ENCODE measurements at regions not wholly inside any gene's neighbourhood (a gene's known extent, or its start where the extent isn't known, plus 50 kb on each side); places are given as distances from the start of the nearest gene placed in this dataset.
"Not testable (repeated sequence)": the region's sequence is repeated elsewhere in the genome, so short reads cannot be mapped to it uniquely, and the experiment has no call there.

DNA sequence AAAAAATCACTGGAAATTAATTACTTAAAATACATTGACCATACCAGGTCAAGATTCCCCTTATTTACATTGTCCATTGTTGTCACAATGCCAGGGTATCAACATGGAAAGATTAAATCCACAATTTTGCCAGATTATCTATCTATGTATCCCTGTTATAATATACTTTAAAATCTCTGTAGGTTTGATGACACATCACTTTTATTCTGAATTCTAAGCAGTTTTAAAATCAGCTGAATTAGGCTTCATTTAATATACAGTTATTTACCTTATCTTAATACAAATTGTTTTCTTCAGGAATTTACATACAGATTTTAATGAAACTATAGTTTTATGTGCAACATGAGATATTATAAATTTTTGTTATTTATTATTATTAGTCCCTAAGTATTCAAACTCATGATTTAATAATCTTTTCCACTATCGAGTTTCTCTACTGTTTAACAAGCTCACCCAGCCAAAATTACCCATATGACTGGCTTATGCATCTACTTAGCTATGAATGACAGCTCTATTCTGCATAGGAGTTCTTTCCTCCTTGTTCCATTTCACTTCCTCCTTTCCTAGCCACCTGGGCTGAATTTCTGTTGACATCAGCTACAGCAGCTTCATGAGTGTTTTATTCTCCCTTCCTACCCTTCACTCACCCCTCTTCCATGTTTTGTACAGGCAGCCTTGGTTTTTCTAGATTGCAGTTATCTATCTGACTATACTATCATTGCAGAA lies 654.2 kb upstream of the MAP3K7 start:
- no peak overlapping the region for H3K4me3 ChIP-seq (ENCODE audit: insufficient read length, low read depth)
- no peaks in the 10 kb centered on the region for H3K4me1 ChIP-seq (ENCODE audit: insufficient read depth, insufficient read length)
- H3K9me3 ChIP-seq (ENCODE audit: insufficient read depth, low read length), result no peaks in the 10 kb centered on the region
- no peaks in the 10 kb centered on the region for H3K27me3 ChIP-seq (ENCODE audit: insufficient read depth, insufficient read length)
- no peak for DNase-seq (ENCODE audit: low read depth, low spot score)
- TF ChIP-seq SUZ12 (IDR thresholded peaks at IDR 0.05; ENCODE audit: extremely low read depth, insufficient read depth, insufficient read length) (no peak), YY1 (IDR thresholded peaks at IDR 0.05; ENCODE audit: insufficient read depth, insufficient read length) (no peak), ZNF274 (IDR thresholded peaks at IDR 0.05; ENCODE audit: low read depth, low read length) (no peak)
- no peaks in the 10 kb centered on the region for H3K36me3 ChIP-seq (ENCODE audit: insufficient read depth, insufficient read length, low read length)
- H3K9ac ChIP-seq (ENCODE audit: insufficient read length, low read depth), result no peak overlapping the region

DNA sequence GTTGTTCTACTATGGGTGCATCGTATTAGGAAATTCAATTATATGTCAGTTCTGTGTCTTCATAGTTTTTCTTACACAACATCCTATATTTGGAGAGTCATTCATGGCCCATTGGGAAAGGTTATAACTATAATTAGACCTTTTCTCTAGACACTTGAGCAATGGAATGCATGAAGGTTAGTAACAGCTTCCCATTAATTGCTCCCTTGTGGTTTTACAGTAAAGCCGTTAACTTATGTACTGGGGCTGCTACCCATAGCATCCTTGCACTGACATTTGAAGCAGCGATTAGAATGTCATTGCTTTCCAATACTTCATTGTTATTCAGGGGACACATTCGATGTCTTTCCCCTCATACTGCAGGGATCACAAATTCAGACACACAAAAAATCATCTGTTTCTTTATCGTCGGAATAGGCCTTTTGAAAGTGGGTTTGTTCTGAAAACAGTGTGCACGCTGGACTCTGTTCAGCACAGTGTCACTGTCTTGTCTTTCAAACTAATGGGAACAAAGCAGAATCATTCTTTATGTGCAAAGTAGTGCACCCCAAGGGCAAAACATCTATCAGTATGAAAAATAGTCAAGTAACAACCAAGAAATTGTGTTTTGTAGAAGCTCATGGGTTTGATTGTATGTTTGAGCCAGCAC lies 634.3 kb upstream of the MAP3K7 start:
- no peaks in the 10 kb centered on the region for H3K36me3 ChIP-seq (ENCODE audit: insufficient read depth, insufficient read length, low read length)
- no peaks in the 10 kb centered on the region for H3K4me1 ChIP-seq (ENCODE audit: insufficient read depth, insufficient read length)
- H3K9me3 ChIP-seq (ENCODE audit: insufficient read depth, low read length), result no peaks in the 10 kb centered on the region
- H3K9ac ChIP-seq (ENCODE audit: insufficient read length, low read depth), result no peak overlapping the region
- TF ChIP-seq YY1 (IDR thresholded peaks at IDR 0.05; ENCODE audit: insufficient read depth, insufficient read length), result no peak
- H3K4me3 ChIP-seq (ENCODE audit: insufficient read length, low read depth), result no peak overlapping the region
- no peaks in the 10 kb centered on the region for H3K27me3 ChIP-seq (ENCODE audit: insufficient read depth, insufficient read length)
- DNase-seq (ENCODE audit: low read depth, low spot score), result no peak

DNA sequence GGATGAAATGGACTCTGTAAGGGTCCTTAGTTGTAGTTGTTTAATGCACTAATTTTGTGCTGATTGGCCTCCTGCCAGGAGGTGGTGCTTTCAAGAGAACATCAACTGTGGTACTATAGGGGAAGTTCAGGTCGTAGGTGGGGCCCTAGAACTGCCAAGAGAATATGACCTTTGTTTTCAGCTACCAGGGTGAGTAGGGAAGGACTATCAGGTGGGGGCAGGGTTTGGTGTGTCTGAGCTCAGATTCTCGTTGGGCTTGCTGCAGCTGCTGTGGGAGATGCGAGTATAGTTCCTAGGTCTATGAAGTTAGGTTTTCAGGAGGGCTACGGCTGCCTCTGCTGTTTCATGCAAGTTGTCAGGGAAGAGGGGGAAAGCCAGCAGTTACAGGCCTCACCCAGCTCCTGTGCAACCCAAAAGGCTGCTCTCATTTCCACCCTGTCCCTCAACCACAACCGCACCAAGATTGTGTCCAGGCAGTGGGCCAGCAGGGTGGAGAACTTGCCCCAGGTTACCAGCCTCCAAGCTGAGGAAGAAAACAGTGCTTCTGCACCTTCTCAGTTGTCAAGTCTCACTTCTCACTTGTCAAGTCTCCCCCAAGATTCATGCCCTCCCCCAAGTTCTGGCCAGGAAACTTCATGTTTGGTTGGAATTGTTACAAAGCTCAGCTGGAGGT lies 626.5 kb upstream of the MAP3K7 start:
- Histone ChIP-seq H3K9ac (ENCODE audit: insufficient read length, low read depth) (no peak overlapping the region), H3K27me3 (ENCODE audit: insufficient read depth, insufficient read length) (no peaks in the 10 kb centered on the region), H3K4me3 (ENCODE audit: insufficient read length, low read depth) (no peak overlapping the region), H3K9me3 (ENCODE audit: insufficient read depth, low read length) (no peaks in the 10 kb centered on the region), H3K36me3 (ENCODE audit: insufficient read depth, insufficient read length, low read length) (no peaks in the 10 kb centered on the region), H3K4me1 (ENCODE audit: insufficient read depth, insufficient read length) (no peaks in the 10 kb centered on the region)
- TF ChIP-seq ZNF274 (IDR thresholded peaks at IDR 0.05; ENCODE audit: low read depth, low read length) (no peak), SUZ12 (IDR thresholded peaks at IDR 0.05; ENCODE audit: extremely low read depth, insufficient read depth, insufficient read length) (no peak), YY1 (IDR thresholded peaks at IDR 0.05; ENCODE audit: insufficient read depth, insufficient read length) (no peak)
- DNase-seq (ENCODE audit: low read depth, low spot score), result no peak

DNA sequence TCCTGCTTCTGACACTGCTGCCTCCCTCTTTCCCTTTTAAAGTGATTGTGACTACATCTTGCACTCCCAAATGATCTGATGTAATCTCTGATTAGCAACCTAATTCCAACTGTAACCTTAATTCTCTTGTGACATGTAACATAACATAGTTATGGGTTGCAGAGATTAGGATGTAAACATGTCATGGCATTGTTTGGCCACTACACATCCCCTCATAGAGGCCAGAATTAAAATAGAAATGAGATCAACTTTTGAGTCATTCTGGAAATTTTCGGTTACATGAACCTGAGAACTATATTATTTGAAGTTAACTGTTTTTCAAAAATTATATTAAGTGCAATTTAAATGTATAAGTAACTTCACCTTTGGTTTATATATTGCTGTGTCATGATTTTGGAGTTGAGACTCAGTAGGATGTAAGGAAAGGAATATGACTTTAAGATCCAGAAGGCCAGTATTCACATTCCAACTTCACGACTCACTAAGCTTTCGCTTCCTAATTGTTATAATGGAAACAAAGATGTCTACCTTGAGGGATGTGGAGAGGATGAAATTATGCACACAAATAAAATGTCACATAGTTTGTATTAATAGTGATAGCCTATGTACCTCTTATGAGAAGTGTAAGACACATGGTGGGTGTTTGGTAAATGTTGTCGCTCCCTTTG lies 611.9 kb upstream of the MAP3K7 start:
- TF ChIP-seq YY1 (IDR thresholded peaks at IDR 0.05; ENCODE audit: insufficient read depth, insufficient read length), result no peak
- no peak for TF ChIP-seq SUZ12 (IDR thresholded peaks at IDR 0.05; ENCODE audit: extremely low read depth, insufficient read depth, insufficient read length)
- TF ChIP-seq ZNF274 (IDR thresholded peaks at IDR 0.05; ENCODE audit: low read depth, low read length), result no peak
- H3K27me3 ChIP-seq (ENCODE audit: insufficient read depth, insufficient read length), result no peaks in the 10 kb centered on the region
- no peak overlapping the region for H3K4me3 ChIP-seq (ENCODE audit: insufficient read length, low read depth)
- H3K9ac ChIP-seq (ENCODE audit: insufficient read length, low read depth), result no peak overlapping the region
- H3K4me1 ChIP-seq (ENCODE audit: insufficient read depth, insufficient read length), result no peaks in the 10 kb centered on the region
- H3K9me3 ChIP-seq (ENCODE audit: insufficient read depth, low read length), result no peaks in the 10 kb centered on the region
- H3K36me3 ChIP-seq (ENCODE audit: insufficient read depth, insufficient read length, low read length), result no peaks in the 10 kb centered on the region
- DNase-seq (ENCODE audit: low read depth, low spot score), result no peak

DNA sequence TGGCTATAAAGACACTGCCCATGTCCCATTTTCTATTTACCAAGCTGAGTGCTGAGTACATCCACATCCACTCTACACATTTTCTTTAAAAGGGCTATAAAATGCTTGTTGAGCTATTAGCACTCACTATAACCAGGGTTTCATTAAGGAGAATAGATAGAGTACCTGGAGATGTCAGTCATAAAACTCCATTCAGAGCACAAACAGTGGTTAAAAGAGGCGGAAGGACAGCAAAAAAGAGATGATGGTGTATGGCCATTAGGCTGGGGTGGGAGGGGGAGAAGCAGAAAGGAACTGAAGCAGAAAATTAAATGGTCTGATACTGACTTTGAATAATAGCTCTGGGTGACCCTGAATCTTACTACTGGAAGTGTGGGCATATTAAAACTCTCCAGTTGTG lies 609.9 kb upstream of the MAP3K7 start:
- no peaks in the 10 kb centered on the region for H3K9me3 ChIP-seq (ENCODE audit: insufficient read depth, low read length)
- DNase-seq (ENCODE audit: low read depth, low spot score), result no peak
- H3K9ac ChIP-seq (ENCODE audit: insufficient read length, low read depth), result no peak overlapping the region
- TF ChIP-seq YY1 (IDR thresholded peaks at IDR 0.05; ENCODE audit: insufficient read depth, insufficient read length) (no peak), ZNF274 (IDR thresholded peaks at IDR 0.05; ENCODE audit: low read depth, low read length) (no peak), SUZ12 (IDR thresholded peaks at IDR 0.05; ENCODE audit: extremely low read depth, insufficient read depth, insufficient read length) (no peak)
- H3K4me1 ChIP-seq (ENCODE audit: insufficient read depth, insufficient read length), result no peaks in the 10 kb centered on the region
- H3K4me3 ChIP-seq (ENCODE audit: insufficient read length, low read depth), result no peak overlapping the region
- H3K27me3 ChIP-seq (ENCODE audit: insufficient read depth, insufficient read length), result no peaks in the 10 kb centered on the region
- H3K36me3 ChIP-seq (ENCODE audit: insufficient read depth, insufficient read length, low read length), result no peaks in the 10 kb centered on the region

DNA sequence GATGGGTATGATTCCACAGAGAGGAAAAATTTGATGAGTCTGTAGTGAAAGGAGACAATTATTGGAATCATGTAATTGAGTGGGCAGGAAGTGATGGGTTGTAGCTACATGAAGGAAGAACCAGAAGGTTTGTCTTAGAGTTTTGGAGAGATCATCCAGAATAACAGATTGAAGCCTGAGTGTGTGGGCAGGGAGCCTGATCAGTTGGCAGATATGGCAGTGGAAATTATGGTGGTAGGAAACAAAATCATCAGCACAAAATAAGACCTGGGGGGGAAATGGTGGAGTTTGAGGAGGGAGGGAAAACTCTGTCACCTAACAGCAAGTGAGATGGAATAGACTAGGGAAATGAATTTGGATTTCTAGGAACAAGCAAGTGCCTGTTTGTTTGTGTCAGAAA lies 606.6 kb upstream of the MAP3K7 start:
- Histone ChIP-seq H3K27me3 (ENCODE audit: insufficient read depth, insufficient read length) (no peaks in the 10 kb centered on the region), H3K36me3 (ENCODE audit: insufficient read depth, insufficient read length, low read length) (no peaks in the 10 kb centered on the region), H3K4me1 (ENCODE audit: insufficient read depth, insufficient read length) (no peaks in the 10 kb centered on the region), H3K4me3 (ENCODE audit: insufficient read length, low read depth) (no peak overlapping the region), H3K9me3 (ENCODE audit: insufficient read depth, low read length) (no peaks in the 10 kb centered on the region), H3K9ac (ENCODE audit: insufficient read length, low read depth) (no peak overlapping the region)
- DNase-seq (ENCODE audit: low read depth, low spot score), result no peak
- TF ChIP-seq ZNF274 (IDR thresholded peaks at IDR 0.05; ENCODE audit: low read depth, low read length) (no peak), YY1 (IDR thresholded peaks at IDR 0.05; ENCODE audit: insufficient read depth, insufficient read length) (no peak), SUZ12 (IDR thresholded peaks at IDR 0.05; ENCODE audit: extremely low read depth, insufficient read depth, insufficient read length) (no peak)

DNA sequence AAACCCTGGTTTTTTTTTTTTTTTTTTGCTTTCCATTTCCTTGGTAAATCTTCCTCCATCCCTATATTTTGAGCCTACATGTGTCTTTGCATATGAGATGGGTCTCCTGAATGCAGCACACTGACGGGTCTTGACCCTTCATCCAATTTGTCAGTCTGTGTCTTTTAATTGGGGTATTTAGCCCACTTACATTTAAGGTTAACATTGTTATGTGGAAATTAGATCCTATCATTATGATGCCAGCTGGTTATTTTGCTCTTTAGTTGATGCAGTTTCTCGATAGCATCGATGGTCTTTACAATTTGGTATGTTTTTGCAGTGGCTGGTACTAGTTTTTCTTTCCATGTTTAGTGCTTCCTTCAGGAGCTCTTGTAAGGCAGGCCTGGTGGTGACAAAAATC lies 603.2 kb upstream of the MAP3K7 start:
- H3K36me3 ChIP-seq (ENCODE audit: insufficient read depth, insufficient read length, low read length); H3K4me3 ChIP-seq (ENCODE audit: insufficient read length, low read depth); H3K9me3 ChIP-seq (ENCODE audit: insufficient read depth, low read length); H3K9ac ChIP-seq (ENCODE audit: insufficient read length, low read depth); H3K27me3 ChIP-seq (ENCODE audit: insufficient read depth, insufficient read length); DNase-seq (ENCODE audit: low read depth, low spot score); H3K4me1 ChIP-seq (ENCODE audit: insufficient read depth, insufficient read length): not testable (repeated sequence)
